HG02981 (cell line): ENCODE measurements at regions not wholly inside any gene's neighbourhood (a gene's known extent, or its start where the extent isn't known, plus 50 kb on each side); places are given as distances from the start of the nearest gene placed in this dataset.

Source experiments
- ATAC-seq: cut with Tn5 transposase; IDR thresholded peaks from one replicate; pipeline ENCODE4 v1.9.1; 2021; ENCODE audit warnings: mild to moderate bottlenecking, moderate library complexity; ENCODE audit not compliant: unreplicated experiment

DNA sequence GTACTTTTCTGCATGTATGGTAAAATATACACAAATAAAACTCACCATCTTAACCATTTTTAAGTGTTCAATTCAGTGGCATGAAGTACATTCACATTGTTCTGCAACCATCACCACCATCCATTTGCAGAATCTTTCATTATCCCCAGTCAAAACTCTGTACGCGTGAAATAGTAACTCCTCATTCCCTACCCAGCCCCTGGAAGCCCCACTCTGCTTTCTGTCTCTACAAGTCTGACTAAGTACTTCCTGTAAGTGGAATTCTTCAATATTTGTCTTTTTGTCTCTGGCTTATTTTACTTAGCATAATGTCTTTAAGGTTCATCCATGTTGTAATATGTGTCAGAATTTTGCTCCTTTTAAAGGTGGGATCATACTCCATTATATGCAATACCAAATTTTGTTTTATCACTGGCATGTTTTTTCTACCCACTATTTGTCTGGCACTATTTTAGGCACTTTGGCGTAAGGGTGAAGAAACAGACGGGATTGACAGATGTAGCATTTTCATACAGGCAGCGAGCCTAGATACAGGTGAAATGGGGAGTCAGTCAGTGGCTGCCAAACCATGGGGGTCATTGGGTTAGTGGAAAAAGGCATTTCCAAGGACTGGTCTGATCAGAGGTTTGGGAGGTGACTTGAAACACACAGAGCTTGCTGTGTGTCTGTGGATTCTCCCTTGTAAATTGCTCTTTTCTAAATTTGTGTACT is 163.2 kb upstream of the MYCN start:
- ATAC-seq = no peak

- no peak for ATAC-seq
These were observed 162.5 kb upstream of the MYCN start for GRCh38 chr2:15777795-15778371.

GRCh38 chr2:15778529-15779219 is 161.7 kb upstream of the MYCN start:
- no peak for ATAC-seq

GRCh38 chr2:15779381-15780041 is 160.8 kb upstream of the MYCN start:
- ATAC-seq = no peak

DNA sequence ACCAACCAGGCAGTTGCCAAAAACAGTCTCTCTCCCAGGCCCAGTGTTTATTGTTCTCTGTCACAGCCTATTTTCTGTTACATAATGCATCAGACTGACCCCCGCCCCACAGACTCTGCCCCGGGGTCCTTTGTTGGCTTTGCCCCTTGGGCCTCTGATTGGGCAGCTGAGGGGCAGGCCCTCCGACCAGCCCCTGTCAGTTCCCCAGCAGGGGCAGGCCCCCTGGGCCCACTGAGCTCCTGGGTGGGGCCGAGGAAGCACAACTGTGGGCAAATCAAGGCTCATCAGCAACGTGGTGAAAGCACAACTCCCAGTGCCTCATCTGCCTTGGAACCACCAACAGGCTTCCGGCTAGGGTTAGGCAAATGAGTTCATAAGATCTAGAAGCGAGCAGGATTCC is 160.1 kb upstream of the MYCN start:
- no peak for ATAC-seq

- ATAC-seq = no peak
These were observed 159.3 kb upstream of the MYCN start for GRCh38 chr2:15780912-15781574.

GRCh38 chr2:15782009-15782751 is 158.2 kb upstream of the MYCN start:
- ATAC-seq = no peak

DNA sequence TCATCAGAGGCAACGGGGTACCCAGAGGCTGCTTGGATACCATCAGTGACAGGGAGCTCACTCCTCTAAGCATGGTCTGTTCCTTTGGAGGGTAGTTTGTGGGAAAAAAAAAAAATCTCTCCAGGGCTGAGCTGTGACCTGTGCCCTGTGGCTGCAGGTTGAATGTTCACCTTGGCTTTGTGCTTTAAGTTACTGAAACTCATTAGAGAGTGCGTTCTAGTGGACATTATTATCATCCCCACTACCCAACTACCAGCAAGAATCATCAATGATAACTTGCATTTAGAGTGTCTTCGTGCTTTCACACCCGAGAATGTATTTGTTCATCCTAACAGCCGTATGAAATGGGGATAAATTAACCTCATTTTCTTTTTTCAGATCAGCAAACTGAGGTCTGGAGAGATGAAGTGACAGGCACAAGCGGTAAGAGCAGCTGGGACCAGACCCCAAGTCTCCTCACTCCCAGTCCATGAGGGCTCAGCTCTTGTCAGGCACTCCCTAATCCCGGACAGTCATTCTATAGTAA is 157.5 kb upstream of the MYCN start:
- no peak for ATAC-seq

GRCh38 chr2:15783489-15783888 is 156.9 kb upstream of the MYCN start:
- ATAC-seq = no peak

DNA sequence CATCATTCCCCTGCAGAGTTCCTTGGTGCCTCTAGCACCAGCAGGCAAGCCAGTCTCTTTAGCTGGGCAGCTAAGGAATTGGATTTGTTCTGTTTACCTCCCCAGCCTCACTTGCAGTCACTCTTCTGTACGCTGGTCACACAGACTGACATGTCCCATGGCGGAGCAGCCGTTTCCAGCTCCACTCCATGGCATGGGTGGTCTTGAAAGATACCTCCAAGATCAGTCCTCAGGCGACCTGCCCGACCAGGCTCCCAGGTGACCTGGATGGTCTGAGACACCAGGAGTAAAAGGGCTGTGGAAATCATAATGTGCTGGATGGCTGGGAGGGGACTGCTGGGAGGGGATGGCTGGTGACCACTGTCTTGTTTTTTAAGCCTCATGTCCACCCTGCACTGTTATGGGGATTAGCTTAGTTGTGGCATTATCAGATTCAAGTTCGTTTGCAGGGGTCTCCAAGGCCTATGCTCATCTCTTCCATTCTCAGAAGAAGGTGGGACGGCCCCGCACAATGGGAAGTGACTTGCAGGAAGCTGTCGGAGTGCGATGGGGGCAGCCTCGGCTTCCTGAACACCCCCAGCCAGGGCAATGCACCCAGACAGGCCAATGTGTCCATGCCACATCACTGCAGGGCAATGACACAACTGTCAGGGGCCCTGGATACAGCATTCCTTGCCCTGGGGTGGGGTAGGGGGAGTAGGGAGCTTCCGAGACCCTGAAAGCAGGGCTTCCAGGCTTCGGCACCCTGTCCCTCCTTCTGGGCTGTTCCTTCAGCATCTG is 156.1 kb upstream of the MYCN start:
- no peak for ATAC-seq

- no peak for ATAC-seq
These were observed 155.2 kb upstream of the MYCN start for GRCh38 chr2:15784886-15785801.

DNA sequence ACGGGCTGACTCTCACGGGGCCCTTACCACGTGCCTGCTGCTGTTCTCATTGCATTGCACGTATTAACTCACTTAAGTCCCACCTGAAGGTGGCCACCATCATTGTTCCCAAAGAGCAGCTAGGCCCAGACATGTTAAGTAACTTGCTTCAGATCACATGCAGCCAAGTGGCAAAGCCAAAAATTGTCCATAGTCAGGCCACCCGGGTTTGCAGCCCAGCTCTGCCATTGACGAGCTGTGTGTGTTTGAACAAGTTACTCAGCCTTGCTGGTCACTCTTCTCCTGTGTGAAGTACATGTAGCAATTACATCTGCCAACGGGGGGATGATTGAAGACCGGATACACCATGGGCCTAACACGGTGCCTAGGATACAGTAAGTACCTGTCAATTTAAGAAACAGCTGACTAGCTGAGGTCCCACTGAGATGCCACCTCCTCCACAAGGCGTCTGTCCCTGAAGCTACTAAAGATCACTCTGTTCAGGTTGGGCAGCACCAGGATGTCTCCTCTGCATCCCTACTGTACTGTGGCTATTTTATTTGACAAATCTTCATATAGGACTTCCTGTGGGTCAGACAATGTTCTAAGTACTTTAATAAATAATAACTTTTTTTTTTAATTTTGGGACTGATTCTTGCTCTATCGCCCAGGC is 154.2 kb upstream of the MYCN start:
- ATAC-seq = no peak

DNA sequence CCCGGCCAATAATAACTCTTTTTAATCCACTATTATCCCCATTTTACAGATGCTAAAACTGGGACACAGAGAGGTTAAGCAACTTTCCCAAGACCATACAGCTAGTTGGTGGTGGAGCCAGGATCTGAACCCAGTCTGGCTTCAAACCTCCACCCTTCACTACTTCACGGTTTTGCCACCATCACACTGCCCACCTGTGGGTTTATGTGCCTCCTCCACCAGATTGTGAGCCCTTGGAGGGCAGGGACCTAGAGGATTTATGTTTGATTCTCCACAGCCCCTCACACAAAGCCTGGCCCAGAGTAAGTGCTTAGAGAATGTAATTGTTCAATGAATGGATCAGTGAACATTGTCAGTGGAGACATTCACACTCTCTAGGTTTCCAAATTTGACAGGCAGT is 153.4 kb upstream of the MYCN start:
- ATAC-seq = no peak

GRCh38 chr2:15787535-15788454 is 152.6 kb upstream of the MYCN start:
- ATAC-seq = no peak

DNA sequence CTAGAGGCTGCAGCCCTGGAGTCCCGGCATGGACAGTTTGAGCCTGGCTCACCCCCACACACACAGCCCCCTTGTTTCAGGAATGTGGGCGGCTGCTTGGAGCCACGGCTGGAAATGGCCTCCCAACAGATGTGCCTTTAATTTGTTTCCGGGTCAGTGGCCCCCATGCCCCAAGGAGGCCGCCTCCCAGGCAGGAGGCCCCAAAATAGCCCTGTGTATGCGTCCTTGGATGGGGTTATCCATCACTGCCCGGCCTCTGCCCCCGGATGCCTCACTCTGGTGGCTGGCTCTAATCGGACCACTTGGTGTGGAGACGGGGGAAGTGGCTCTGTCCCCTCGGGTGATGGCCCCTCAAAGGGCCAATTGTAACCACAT is 151.9 kb upstream of the MYCN start:
- no peak for ATAC-seq

- ATAC-seq = no peak
These were observed 151.5 kb upstream of the MYCN start for GRCh38 chr2:15788830-15789229.
